NCI-H524 treated with DMSO at 0.1 percent for 48 hours (cell line): ENCODE measurements at regions not wholly inside any gene's neighbourhood (a gene's known extent, or its start where the extent isn't known, plus 50 kb on each side); places are given as distances from the start of the nearest gene placed in this dataset.
"Not testable (repeated sequence)": the region's sequence is repeated elsewhere in the genome, so short reads cannot be mapped to it uniquely, and the experiment has no call there.

Experiments
- DNase-seq: peaks from one replicate; lab custom pipeline; 2025; lab: John Stamatoyannopoulos, UW

- no peak for DNase-seq
Measured at GRCh38 chr3:101996832-101997231, 147.5 kb downstream of the NFKBIZ start.

DNA sequence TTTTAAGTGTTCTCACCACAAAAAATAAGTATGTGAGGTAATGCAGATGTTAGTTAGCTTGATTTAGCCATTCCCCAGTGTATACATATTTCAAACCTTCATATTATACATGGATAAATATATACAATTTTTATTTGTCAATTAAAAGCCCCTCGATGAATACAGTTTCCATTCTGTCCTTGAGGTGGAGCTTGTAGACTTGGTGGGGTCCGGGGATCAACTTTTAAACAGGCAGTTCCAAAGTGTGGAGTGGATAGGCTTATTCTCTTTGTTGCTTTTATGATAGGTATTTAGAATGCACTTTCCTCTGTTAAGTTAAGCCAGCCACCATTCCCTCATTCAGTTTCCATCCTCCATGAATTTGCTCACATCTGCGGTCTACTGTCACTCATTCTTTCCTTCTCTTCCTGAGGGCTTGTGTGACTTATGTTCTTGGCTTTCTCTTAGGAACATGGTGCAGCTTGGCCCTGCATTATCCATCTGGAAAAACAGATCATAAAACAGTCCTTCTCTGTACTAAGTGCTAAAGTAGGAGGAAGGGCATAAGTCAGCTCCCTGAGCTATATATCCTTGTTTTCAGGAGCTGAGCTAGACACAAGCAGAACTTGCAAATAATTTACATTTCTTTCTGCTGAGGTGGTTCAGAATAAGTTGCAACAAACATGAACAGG lies 149.1 kb downstream of the NFKBIZ start:
- no peak for DNase-seq

- no peak for DNase-seq
Measured at GRCh38 chr3:101999177-101999779, 150.0 kb downstream of the NFKBIZ start.

- DNase-seq: no peak
Measured at GRCh38 chr3:102000620-102001209, 151.4 kb downstream of the NFKBIZ start.

- DNase-seq: no peak
Measured at GRCh38 chr3:102002056-102002455, 152.7 kb downstream of the NFKBIZ start.

GRCh38 chr3:102004561-102004960 lies 155.2 kb downstream of the NFKBIZ start:
- no peak for DNase-seq

GRCh38 chr3:102005551-102005950 lies 156.2 kb downstream of the NFKBIZ start:
- no peak for DNase-seq

GRCh38 chr3:102006812-102007485 lies 157.6 kb downstream of the NFKBIZ start:
- DNase-seq: no peak

GRCh38 chr3:102008436-102008835 lies 159.1 kb downstream of the NFKBIZ start:
- DNase-seq: not testable (repeated sequence)

- no peak for DNase-seq
Measured at GRCh38 chr3:102016417-102016816, 167.1 kb downstream of the NFKBIZ start.

GRCh38 chr3:102017784-102018183 lies 168.5 kb downstream of the NFKBIZ start:
- no peak for DNase-seq

DNA sequence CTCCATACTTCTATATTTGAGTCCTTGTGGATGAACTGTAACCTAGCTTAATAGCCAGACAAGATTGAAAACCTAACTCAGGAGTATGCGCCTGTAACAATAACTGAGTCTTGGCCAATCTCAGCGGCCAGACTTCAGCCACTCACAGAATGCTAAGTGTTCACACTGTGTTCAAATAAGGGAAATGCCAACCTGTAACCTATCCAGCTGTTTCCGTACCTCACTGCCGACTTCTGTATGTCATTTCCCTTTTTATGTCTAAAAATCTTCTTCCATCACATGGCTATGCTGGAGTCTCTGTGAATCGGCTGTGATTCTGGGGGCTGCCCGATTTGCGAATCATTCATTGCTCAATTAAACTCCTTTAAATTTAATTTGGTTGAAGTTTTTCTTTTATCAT lies 169.2 kb downstream of the NFKBIZ start:
- DNase-seq: no peak

DNA sequence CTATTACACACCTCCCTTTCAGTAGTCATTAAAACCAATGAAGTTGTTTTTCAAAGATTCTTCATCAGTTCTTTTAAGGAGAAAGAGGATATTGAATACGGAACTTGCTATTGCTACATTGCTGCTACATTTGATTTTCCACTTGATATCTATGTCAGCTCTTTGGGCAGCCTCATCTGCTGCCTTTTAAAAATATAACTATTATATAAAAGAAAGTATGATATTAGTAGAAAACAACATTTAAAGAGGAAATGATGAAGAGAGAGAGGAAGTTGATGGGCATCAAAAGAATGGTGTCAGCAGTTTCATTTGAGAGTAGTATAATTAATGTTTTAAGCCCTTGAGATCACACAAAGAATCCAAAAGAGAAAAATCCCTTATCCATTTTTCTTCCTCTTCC lies 171.4 kb downstream of the NFKBIZ start:
- DNase-seq: no peak

DNA sequence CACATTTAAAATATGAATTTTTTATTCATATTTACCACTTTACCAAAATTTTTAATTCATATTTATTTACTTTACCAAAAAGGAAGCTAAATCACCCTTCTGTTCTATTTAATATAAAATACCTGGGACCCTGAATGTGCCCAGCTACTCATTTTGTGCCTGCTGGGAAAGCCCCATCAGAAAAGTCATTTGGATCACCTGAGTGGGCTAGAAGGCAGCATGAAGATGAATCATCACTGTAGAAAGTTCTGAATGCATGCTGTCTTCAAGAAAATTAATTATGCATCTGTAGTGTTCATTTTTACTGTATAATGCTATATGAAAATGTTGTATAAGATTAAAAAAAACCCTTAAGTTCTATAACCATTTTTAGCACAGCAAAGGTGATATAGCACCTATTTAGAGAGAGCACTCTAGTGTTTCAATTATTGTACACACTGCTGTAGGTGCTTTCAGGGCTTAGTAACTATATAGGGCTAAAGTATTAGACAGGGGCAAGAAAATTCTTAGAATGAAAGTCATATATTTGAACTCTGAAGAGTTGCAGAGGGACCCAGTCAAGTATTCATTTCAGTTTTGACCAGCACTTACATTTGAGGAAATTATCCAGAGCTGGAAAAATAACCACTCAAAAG lies 175.1 kb downstream of the NFKBIZ start:
- DNase-seq: no peak

DNA sequence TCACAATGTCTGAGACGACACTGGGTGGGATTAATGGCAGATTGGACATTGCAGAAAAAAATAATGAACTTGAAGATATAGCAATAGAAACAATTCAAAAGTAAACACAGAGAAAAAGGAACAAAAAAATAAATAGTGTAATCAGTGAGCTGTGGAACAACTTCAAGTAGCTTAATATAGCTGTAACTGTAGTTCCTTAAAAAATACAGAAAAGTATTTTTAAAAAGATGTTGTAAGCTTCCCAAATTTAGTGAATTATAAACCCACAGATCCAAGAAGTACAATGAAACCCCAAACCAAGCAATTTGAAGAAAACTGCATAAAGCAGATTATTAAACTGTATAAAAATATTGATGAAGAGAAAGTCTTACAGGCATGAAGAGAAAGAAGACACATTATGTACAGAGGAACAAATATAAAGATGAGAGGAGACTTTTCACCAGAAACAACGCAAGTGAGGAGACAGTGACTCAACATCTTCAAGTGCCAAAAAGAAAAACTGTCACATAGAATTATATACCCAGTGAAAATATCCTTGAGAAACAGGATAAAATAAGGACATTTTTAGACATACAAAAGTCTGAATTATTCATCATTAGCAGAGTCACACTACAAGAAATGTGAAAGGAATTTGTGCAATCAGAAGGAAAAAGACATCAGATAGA lies 176.4 kb downstream of the NFKBIZ start:
- DNase-seq: no peak

GRCh38 chr3:102026656-102027055 lies 177.3 kb downstream of the NFKBIZ start:
- no peak for DNase-seq

DNA sequence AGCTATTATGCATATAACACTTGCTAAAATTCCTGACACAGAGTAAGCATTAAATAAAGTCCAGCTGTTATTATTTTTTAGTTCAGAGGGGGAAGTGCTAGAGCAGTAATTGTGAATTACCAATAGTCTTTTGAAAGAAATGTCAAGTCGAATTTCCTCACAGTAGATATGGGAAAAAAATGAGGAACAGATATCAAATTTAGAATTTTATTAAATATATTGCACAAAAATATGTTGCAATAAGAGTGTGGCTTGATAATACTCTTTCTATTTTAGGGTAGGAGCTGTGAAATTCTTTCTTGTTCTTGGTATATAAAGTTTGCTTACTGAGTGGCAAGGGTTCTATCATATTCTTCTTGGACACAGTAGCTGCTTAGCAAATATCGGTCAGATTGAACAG lies 181.3 kb downstream of the NFKBIZ start:
- no peak for DNase-seq

GRCh38 chr3:102031834-102032233 lies 182.5 kb downstream of the NFKBIZ start:
- no peak for DNase-seq

DNA sequence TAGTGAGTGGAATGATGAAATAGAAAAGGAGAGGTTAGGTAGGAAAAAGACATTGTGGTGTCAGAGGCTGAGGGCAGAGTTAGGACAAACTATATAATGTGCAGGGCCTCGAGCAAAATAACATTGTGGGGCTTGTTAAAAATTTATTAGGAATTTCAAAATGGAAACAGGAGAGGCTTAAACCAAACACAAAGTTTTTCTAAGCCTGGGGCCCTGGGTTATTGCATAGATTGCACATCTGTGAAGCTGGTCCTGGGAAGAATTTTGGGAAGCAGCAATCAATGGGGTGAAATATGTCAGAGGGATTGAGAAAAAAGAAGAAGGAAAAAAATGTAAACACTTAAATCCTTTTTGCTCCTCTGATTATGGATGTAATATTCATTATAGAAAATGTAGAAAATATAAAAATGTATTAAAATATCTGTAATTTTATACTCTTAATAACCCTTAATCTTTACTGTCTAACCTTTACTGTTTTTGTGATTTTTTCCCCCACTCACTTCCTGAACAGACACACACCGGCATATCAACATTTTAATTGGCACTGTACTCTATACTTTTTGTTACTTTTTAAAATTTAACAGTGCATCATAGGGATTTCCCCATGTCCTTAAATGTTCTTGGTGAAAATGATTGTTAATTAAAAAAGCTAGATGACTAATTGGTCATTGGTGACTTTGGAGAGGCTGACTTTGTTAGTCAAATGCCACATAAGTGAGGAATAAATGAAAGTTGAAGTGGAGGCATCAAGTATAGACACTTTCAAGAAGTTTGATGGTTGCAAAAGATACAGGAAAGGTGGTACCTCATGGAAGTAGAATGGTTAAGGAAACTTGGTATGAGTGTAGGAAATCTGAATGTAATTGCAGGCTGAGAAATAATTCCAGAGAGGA lies 183.4 kb downstream of the NFKBIZ start:
- DNase-seq: no peak

- no peak for DNase-seq
Measured at GRCh38 chr3:102034639-102035451, 185.5 kb downstream of the NFKBIZ start.
